ENCODE measurements at regions not wholly inside any gene's neighbourhood (a gene's known extent, or its start where the extent isn't known, plus 50 kb on each side); places are given as distances from the start of the nearest gene placed in this dataset.

GRCh38 chr4:79223993-79224776 is 101.7 kb downstream of the NAA11 start:
- TF ChIP-seq EZH2 (IDR thresholded peaks at IDR 0.05; ENCODE audit: insufficient read depth, low read length) (no peak), CTCF (IDR thresholded peaks at IDR 0.05; ENCODE audit: insufficient read depth, low read depth, low read length) (no peak)

Data from astrocyte (in vitro differentiated cells and primary cell).